Choroid plexus epithelial cell (primary cell): ENCODE measurements at regions not wholly inside any gene's neighbourhood (a gene's known extent, or its start where the extent isn't known, plus 50 kb on each side); places are given as distances from the start of the nearest gene placed in this dataset.

ENCODE experiments used
- DNase-seq: peaks from one replicate; pipeline ENCODE4 v3.0.0-alpha.2; 2010; ENCODE audit warnings: low read depth
- H3K4me3 ChIP-seq: 2 replicates; pipeline ENCODE4 v1.5.1; 2011; ENCODE audit warnings: low read depth, mild to moderate bottlenecking, control low read depth, low read length, moderate library complexity
- TF ChIP-seq, protein P1 (sequence below): conservative IDR thresholded peaks from 2 replicates; pipeline ENCODE4 v1.5.1; 2011; ENCODE audit warnings: low read depth, mild to moderate bottlenecking, control low read depth, inconsistent platforms, low read length, moderate library complexity

DNA sequence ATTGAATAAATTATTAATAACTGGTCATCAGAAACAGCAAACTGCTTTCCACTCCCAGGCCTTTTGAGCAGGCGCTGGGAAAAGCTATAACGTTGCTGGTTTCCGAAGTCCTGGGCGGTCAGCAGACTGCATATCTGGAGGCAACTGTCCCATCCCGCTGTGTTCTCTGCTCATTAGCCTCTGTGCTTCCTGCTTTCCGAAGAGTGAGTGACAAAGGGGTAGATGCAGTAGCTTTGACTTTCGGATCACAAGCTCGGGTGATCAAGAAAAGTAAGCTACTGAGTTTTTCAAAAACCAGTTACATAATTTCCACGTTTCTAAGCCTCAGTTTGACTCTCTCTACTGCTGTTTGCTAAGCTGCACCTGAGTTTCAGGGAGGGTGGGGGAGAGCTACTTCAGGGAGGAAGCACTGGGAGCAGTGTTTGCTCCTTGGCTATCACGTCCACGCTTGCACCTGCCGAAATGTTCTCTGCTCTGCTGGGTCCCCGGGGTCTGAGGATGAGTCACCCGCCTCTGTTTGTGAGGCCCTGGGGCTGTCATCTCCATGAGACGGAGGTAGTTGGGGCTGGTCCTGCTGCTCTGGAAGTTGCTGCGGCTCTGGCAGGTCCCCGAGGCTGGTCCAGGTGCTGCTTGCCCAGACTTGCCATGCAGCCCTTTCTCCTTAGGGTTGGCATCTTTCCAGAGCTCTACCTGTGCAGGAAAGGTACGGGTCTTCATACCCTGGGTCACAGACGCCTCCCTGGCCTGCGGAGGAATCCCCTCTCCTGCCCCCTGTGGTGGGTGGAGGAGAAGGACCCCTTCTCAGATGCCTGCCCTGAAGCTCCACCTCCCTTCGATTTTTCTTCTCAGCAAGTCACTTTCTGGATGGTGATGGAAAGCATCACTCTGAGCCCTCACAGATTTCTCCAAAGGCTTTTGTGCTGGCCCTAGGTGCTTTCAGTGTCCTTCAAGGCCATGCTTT is 220.0 kb downstream of the QKI start:
- H3K4me3 ChIP-seq, result no peak overlapping the region
- TF ChIP-seq, protein P1, sequence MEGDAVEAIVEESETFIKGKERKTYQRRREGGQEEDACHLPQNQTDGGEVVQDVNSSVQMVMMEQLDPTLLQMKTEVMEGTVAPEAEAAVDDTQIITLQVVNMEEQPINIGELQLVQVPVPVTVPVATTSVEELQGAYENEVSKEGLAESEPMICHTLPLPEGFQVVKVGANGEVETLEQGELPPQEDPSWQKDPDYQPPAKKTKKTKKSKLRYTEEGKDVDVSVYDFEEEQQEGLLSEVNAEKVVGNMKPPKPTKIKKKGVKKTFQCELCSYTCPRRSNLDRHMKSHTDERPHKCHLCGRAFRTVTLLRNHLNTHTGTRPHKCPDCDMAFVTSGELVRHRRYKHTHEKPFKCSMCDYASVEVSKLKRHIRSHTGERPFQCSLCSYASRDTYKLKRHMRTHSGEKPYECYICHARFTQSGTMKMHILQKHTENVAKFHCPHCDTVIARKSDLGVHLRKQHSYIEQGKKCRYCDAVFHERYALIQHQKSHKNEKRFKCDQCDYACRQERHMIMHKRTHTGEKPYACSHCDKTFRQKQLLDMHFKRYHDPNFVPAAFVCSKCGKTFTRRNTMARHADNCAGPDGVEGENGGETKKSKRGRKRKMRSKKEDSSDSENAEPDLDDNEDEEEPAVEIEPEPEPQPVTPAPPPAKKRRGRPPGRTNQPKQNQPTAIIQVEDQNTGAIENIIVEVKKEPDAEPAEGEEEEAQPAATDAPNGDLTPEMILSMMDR, result no peak
- DNase-seq, result no peak

DNA sequence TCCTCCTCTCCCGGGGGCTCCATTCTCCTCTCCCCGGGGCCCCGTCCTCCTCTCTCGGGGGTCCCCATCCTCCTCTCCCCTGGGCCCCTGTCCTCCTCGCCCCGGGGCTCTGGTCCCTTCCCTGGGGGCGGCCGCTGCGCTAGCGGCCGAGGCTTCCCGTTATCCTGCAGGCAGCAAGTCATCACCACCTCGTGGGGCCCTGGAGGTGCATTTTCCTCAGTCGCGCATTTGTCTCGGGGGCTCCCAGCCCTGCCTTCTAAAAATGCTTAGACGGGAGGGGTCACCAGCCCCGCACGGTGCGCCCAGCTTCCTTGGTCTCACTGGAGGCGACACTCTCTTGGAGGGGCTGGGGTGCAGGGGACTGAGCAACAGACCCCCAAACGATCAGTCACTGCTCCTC is 216.5 kb downstream of the QKI start:
- DNase-seq, result no peak
- TF ChIP-seq, protein P1, result no peak
- no peak overlapping the region for H3K4me3 ChIP-seq

DNA sequence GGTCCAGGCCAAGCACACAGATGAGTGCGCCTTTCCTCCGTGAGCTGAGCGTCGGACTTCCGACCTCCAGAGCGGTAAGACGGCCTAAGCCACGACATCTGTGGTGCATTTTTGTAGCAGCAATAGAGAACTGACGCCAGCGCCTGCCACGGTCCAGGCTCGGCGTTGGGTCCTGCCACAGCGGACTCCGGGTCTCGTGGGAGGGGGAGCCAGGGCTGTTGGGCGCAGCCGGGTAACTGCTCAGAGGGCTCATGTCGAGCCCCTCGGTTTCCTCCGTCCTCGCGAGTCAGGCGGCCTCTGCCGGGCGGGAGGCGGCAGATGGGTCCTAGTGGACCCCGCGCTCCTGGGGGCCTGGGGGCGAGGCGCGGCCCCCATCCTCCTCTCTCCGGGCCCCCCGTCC is 216.1 kb downstream of the QKI start:
- H3K4me3 ChIP-seq, result no peak overlapping the region
- TF ChIP-seq, protein P1, result no peak
- DNase-seq, result peak; percentile 5

DNA sequence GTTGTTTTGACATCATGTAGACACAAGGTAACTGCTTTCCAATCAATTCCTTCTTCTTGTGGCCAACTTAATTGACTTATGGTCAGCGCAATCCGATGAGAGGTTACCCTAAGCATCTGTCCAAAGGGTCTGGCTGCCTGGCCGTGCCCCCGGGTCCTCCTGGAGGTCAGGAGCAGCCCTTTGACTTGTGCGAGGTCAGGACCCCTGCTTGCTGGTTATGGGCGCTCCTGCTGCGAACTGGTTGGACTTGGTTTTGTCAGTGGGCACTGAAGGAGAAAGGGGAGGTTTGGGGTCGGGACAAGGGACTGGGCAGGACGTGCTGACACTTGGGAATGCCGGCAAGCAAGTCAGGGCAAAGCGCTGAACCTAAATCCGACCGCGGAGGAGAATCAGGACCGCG is 215.6 kb downstream of the QKI start:
- H3K4me3 ChIP-seq, result no peak overlapping the region
- no peak for DNase-seq
- TF ChIP-seq, protein P1, result no peak
